Calu3 (cell line): ENCODE measurements at regions not wholly inside any gene's neighbourhood (a gene's known extent, or its start where the extent isn't known, plus 50 kb on each side); places are given as distances from the start of the nearest gene placed in this dataset.

Experiments used
- BruUV-seq: library from RNA; stranded (reverse); fragments of 400-500 nt; replicated peaks from 2 replicates; lab custom pipeline; 2021; lab: Mats Ljungman, UMichigan
- CTCF ChIA-PET: fragments of 300-600 bp; sonication (Branson Sonifier 250); formaldehyde crosslinking; loops from one replicate; lab custom pipeline; 2022; ENCODE audit warnings: antibody characterized with exemption; lab: Charles Lee
- DNase-seq: peaks from one replicate; pipeline ENCODE4 v3.0.0; 2022
- H3K27ac Mint-ChIP-seq: one replicate; pipeline ENCODE4 v1.8.0; 2022; ENCODE audit warnings: mixed read lengths; ENCODE audit not compliant: unreplicated experiment
- H3K27me3 Mint-ChIP-seq: one replicate; pipeline ENCODE4 v1.8.0; 2022; ENCODE audit warnings: mixed read lengths; ENCODE audit not compliant: unreplicated experiment
- H3K36me3 Mint-ChIP-seq: one replicate; pipeline ENCODE4 v1.8.0; 2022; ENCODE audit warnings: mild to moderate bottlenecking, moderate library complexity, mixed read lengths; ENCODE audit not compliant: insufficient read depth, unreplicated experiment
- H3K4me1 Mint-ChIP-seq: one replicate; pipeline ENCODE4 v1.8.0; 2022; ENCODE audit warnings: mild to moderate bottlenecking, low read depth, mixed read lengths; ENCODE audit not compliant: unreplicated experiment
- H3K4me3 Mint-ChIP-seq: one replicate; pipeline ENCODE4 v1.8.0; 2022; ENCODE audit warnings: mild to moderate bottlenecking, low read depth, moderate library complexity, mixed read lengths; ENCODE audit not compliant: unreplicated experiment
- H3K9me3 Mint-ChIP-seq: one replicate; pipeline ENCODE4 v1.8.0; 2022; ENCODE audit warnings: low read depth, mixed read lengths; ENCODE audit not compliant: unreplicated experiment
- CTCF ChIP-seq: fragments of 200-600 bp; IDR thresholded peaks from one replicate; pipeline ENCODE4 v1.8.0; 2022; ENCODE audit warnings: antibody characterized with exemption; ENCODE audit not compliant: unreplicated experiment
- intact Hi-C: fragments of 100-400 bp; cut with micrococcal nuclease; formaldehyde crosslinking; loops from one replicate; pipeline ENCODE4 v1.10.0; 2022; ENCODE audit not compliant: unreplicated experiment

- no peaks in the 10 kb centered on the region for H3K36me3 Mint-ChIP-seq
- no peaks in the 10 kb centered on the region for H3K9me3 Mint-ChIP-seq
- no peak overlapping the region for H3K27ac Mint-ChIP-seq
- H3K4me3 Mint-ChIP-seq, result no peak overlapping the region
- BruUV-seq, result no TSS peak
- no peak for TF ChIP-seq CTCF
- CTCF ChIA-PET, result no interaction called here
- intact Hi-C loops, result no loop called here
- DNase-seq, result no peak
- no peaks in the 10 kb centered on the region for H3K4me1 Mint-ChIP-seq
- peaks cover 62% of the 10 kb centered on the region for H3K27me3 Mint-ChIP-seq
Measured at GRCh38 chr22:20655623-20656022, 118.3 kb upstream of the SERPIND1 start.

- DNase-seq, result no peak
- intact Hi-C loops, result no loop called here
- TF ChIP-seq CTCF, result no peak
- no peaks in the 10 kb centered on the region for H3K9me3 Mint-ChIP-seq
- peaks cover 71% of the 10 kb centered on the region for H3K27me3 Mint-ChIP-seq
- H3K4me1 Mint-ChIP-seq, result no peaks in the 10 kb centered on the region
- H3K4me3 Mint-ChIP-seq, result no peak overlapping the region
- no TSS peak for BruUV-seq
- H3K36me3 Mint-ChIP-seq, result no peaks in the 10 kb centered on the region
- CTCF ChIA-PET, result no interaction called here
- no peak overlapping the region for H3K27ac Mint-ChIP-seq
Measured at GRCh38 chr22:20656516-20656901, 117.4 kb upstream of the SERPIND1 start.

GRCh38 chr22:20656902-20657836 lies 116.7 kb upstream of the SERPIND1 start:
- CTCF ChIA-PET, result interaction anchor here (0.5 to 0.8 kb wide), 2 partner anchors 1181 to 1908 kb away, joined by 3 to 7 read pairs; no protein-coding TSS in a partner anchor
- intact Hi-C loops, result no loop called here
- Mint-ChIP-seq H3K9me3 (no peaks in the 10 kb centered on the region), H3K36me3 (no peaks in the 10 kb centered on the region), H3K27ac (no peak overlapping the region), H3K4me1 (no peaks in the 10 kb centered on the region), H3K27me3 (peaks cover 77% of the 10 kb centered on the region), H3K4me3 (no peak overlapping the region)
- no TSS peak for BruUV-seq
- DNase-seq, result no peak
- TF ChIP-seq CTCF, result no peak
